Glomerular visceral epithelial cell (primary cell): ENCODE measurements at regions not wholly inside any gene's neighbourhood (a gene's known extent, or its start where the extent isn't known, plus 50 kb on each side); places are given as distances from the start of the nearest gene placed in this dataset.

Source experiments
- DNase-seq: peaks from one replicate; pipeline ENCODE4 v3.0.0-alpha.2; 2016; ENCODE audit errors: extremely low spot score

DNA sequence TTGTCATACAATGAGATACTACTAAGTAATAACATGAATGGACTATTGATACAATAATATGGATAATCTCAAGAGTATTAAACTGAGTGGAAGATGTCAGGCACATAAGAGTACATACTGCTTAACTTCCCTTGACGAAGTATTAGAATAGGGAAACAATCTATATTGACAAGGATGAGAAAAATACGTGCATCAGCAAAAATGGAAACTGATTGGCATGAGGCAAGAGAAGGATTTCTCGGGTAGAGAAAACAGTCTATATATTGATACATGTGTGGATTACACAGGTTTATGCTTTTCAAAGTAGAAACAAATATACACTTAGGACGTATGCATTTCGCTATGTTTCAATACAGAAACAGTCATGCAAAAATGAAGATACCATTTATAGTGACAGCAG, 57.4 kb downstream of the PRR20E start:
- DNase-seq: no peak

DNA sequence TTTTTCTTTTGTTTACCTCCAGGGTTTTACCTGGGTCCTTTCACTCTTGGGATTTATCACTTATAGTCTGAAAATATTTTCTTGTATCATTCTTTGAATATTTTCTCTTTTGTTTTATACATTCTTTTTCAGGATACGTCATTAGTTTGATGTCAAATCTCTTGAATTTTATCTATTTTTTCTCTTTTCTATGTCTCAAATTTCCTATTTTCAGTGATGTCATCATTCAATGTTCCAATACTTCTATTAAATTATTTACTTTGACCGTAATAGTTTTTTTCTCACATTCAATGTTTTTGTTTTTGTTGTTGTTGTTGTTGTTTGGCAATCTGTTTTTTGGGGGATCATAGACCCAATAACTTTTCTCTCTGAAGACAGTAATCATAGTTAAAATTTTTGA, 83.5 kb downstream of the PRR20E start:
- DNase-seq: no peak

DNA sequence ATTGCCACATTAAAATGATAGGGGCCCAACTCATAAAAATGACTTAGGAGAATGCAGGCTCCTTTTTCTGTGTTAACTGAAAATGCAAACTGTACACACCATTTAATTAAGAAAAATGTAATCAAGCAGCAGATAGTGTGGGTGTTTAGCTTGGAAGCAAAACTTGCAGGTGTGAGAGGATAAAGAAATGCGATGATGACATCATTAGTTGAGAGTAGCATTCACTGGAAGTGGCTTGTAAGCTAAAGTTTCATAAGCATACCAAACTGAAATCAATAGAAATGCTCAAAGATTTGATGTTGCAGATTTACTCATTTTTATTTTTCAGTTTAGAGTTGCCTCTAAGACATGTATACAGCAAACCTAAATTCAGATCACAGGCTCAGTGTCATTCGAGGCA, 86.6 kb downstream of the PRR20E start:
- DNase-seq: no peak

DNA sequence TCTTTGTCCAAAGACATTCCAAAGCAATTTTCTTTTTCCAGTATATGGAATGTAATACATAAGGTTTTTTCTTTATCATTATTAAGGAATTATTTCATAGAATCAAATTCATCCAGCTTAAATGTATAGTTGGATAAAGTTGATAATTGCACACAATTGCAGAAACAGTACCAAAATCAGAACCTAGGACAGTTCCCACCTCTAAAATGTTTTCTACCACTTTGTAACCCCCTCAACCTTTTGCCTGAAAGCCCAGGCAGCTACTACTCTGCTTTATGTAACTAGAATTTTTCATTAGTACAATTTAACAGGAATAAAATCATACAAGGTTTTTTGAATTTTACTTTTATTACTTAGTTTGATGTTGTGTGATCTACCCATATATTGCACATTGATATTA, 98.0 kb downstream of the PRR20E start:
- no peak for DNase-seq

DNA sequence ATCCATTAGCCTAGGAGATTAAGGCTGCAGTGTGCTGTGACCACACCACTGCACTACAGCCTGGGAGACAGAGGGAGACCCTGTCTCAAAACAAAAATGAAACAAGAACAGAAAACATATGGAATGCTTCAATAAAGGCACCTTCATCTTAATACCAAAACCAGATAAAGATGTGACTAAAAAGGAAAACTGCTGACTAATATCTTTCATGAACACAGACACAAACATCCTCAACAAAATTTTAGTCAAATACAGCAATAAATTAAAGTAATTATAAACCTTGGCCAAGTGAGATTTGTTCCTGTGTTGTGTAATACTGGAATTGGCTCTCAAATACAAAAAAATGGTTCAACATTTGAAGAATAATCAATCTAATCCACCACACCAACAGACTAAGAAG, 103.5 kb downstream of the PRR20E start:
- DNase-seq: no peak

DNA sequence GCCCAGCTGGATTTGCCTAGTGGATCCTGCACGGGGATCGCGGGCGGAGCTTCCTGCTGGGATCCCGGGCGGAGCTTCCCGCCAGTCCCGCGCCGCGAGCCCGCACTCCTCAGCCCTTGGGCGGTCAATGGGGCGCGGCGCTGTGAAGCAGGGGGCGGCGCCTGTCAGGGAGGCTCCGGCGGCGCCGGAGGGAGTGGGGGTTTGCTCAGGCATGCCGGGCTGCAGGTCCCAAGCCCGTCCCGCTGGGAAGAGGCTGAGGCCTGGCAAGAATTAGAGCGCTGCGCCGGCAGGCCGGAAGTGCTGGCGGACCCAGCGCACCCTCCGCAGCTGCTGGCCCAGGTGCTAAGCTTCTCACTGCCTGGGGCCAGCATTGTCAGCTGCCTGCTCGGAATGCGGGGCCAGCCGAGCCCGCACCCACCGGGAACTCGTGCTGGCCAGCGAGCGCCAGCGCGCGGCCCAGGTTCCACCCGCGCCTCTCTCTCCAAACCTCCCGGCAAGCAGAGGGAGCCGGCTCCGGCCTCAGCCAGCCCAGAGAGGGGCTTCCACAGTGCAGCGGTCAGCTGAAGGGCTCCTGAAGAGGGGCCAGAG, 119.6 kb downstream of the PRR20E start:
- no peak for DNase-seq

DNA sequence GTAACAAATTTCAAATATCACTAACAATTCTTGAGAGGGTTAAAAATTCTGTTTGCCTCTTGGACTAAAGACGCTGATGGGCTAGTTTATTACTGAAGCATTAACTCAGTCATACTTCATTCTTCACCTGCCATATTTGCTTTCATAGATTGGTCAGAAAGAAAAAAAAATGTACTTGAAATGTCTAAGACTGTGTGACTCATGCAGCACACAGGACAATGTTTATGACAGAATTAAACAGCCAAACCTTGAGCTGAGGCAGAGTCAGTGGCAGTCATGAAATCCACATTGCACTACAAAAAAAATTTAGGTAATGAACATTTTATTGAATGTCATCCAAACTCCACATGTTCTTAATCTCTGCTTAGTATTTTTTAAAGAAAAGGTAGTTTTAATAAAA, 135.6 kb downstream of the PRR20E start:
- no peak for DNase-seq

DNA sequence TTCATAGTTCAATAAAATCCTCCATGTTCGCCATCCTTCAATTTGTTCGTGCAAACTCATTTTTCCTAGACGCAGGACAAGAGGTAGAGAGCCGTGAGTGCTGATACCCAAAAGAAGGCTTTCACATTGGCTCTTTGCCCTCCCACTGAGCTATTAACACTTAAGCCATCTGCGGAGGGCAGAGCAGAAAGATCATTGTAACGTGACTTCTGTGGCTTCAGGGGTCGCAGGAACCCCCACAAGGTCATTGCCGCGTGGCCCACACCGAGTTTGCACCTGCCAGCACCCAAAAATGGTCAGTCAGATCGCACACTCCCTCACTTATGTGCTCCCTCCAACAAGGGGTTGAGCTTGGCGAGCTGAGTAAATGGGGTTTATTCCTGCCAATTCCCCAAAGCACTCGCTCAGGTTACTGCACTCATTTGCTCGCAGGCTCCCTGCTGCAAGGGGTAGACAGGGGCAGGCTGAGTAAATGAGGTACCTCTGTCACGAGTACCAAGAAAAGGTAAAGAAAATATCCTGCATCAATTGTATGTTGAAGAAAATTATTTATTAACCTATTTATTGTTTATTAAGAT, 144.1 kb downstream of the PRR20E start:
- no peak for DNase-seq

DNA sequence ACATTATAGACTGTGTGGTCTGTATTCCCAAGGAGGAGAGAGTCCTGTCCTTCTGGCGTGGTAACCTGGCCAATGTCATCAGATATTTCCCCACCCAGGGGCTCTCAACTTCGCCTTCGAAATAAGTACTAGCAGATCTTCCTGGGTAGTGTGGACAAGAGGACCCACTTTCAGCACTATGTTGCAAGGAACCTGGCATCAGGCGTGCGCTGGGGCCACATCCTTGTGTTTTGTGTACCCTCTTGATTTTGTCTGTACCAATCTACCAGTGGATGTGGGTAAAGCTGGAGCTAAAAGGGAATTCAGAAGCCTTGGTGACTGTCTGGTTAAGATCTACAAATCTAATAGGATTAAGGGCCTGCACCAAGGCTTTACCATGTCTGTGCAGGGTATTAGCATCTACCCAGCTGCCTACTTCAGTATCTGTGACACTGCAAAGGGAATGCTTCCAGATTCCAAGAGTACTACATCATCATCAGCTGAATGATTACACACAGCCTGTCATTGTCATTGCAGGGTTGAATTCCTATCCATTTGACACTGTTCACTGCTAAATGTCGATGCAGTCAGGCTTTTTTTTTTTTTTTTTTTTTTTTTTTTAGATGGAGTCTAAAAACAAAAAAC, 148.0 kb downstream of the PRR20E start:
- DNase-seq: peak; percentile 34

DNA sequence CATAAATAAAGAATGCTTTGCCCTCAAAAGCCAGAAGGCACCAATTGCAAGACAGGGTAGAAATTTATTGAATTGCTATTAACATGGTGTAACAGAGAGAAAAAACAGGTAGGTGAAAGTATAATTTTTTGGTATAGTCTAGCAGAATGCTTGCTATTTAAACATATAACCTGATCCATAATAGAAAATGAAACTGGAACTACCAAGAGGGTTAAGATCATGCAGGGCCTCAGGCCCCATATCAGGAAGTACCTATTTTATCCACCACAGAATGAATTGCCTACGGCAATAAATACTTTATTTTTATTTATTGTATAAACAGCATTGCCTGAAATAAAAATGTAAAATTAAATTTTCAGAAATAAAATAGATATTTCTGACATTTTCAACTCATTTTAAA, 159.5 kb downstream of the PRR20E start:
- DNase-seq: no peak

DNA sequence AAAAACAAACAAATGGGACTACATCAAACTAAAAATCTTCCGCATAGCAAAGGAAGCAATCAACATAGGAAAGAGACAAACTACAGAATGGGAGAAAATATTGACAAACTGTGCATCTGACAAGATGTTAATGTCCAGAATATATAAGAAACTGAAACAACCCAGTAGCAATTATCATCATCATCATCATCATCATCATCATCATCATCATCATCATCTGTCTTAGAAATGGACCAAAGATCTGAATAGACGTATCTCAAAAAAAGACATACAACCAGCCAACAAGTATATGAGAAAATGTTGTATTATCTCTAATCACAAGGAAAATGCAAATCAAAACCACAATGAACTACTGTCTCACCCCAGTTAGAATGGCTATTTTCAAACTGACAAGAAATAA, 173.9 kb downstream of the PRR20E start:
- no peak for DNase-seq

DNA sequence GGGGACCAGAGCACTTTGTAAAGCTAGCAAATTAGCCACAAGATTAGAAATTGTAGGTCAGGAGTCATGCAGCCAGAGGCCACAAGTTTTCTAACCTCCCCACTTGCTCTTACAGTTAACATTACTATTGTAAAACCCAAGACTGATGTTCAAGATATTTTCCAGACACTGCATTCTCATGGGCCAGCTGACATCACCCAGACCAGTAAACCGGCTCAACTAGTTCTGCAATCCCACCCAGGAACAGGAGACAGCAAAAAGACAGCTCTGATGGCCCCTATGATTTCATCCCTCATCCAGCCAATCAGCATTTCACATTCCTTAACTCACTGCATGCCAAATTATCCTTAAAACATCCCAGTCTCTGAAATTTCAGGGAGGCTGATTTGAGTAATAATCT, 178.5 kb downstream of the PRR20E start:
- DNase-seq: no peak

DNA sequence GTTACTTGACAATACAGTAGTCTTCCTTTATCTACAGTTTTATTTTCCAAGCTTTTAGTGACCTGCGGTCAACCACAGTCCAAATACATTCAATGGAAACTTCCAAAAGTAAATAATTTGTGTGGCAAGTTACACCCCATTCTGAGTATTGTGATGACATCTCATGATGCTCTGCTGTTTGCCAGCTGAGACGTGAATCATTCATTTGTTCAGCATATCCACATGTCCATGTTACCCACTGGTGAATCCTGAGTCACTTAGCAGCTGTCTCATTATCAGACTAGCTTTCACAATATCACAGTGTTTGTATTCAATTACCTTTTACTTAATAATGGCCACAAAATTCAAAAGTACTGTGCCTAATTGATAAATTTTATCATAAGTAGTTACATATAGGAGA, 179.8 kb downstream of the PRR20E start:
- no peak for DNase-seq

DNA sequence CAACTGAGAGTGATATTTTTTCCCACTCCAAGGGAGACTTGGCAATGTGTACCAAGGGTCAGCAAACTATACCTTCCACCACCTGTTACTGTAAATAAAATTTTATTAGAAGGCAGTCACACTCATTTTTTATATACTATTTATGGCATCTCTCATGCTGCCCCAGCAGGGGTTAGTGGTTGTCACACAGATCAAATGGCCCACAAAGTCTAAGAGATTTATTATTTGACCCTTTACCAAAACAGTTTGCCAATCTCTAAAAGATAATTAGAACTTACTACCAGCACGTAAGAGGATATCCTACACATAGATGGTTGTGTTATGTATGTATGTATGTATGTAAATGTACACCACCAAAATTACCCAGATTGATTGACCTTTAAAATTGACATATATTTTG, 185.1 kb downstream of the PRR20E start:
- DNase-seq: no peak

DNA sequence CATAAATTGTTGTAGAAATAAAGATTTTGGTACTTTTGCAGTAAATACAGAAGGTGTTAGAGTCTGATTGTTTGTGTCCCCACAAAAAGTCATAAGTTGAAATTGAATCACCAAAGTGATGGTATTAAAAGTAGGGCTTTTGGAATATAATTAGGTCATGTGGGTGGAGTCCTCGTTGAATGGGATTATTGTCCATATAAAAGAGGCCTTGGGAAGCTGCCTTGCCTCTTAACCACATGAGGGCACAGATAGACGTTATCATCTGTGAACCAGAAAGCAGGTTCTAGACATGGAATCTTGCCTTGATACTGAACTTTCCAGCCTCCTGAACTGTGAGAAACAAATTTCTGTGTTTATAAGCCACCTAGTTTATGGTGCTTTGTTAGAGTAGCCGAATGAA, 186.8 kb downstream of the PRR20E start:
- no peak for DNase-seq

DNA sequence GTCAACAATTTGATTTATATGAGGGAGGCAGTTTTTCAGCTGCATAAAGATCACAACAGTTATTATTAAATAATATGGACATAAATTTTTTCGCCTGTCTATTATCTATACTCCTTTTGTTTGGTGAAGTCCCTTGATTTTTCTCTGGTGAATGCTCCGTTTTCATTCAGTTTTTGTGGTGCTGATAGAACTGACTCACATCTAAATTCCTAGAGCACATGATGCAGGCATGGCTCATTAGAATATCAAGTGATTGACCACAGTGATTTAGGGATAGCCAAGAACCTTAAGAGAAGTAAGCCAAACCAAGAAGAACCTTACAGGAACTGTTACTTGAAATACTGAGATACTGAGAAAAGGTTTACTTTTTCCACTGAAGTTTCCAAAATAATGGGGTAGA, 208.9 kb downstream of the PRR20E start:
- DNase-seq: no peak

DNA sequence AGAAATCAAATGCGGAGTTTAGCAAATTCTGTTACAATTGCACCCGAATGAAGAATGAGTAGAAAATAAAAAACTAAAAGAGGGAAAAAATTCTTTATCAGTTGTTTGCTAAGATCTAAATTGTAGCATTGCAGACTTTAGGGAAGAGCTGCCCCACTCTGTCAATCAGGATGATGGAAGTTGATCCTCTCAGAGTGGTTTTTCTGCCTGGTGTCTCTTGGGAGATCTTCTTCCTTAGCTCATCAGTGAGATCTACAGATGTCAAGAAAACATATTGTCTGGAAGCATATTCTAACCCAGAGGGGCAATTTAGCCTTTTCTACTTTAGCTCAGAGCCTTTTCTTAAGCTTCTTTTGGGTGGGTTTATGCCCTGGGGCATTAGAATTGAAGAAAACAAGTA, 223.2 kb upstream of the PCDH17 start:
- DNase-seq: no peak

DNA sequence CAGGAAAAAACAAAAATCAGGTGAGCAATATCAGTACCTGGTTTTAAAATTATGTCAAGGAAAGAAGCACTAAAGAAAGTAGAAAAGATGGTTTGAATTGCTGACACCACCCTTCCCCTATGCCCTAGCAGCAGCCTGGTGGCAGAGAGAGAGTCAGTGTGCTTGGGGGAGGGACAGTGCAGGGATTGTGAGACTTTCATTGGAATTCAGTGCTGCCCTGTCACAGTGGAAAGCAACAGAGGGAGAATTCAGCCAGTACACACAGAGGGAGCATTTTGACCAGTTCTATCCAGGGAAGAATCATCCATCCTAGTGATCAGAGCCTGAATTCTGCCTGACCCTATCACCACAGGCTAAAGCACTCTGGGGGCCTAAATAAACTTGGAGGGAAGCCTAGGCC, 222.4 kb upstream of the PCDH17 start:
- DNase-seq: no peak

DNA sequence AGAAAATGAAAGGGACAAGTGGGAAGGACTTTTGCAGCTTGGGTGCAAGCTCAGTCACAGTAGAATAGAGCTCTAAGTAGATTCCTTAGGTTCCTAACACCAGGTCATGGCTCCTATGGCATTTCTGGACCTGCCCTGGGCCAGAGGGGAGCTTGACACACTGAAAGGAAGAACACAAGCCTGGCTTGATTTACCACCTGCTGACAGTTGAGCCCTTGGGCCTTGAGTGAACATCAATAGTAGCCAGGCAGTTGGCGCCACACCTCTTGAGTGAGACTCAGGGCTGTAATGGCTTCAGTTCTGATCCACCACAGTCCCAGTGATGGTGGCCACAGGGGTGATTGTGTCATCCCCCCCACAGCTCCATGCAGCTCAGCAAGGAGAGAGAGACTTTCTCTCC, 221.9 kb upstream of the PCDH17 start:
- DNase-seq: no peak

DNA sequence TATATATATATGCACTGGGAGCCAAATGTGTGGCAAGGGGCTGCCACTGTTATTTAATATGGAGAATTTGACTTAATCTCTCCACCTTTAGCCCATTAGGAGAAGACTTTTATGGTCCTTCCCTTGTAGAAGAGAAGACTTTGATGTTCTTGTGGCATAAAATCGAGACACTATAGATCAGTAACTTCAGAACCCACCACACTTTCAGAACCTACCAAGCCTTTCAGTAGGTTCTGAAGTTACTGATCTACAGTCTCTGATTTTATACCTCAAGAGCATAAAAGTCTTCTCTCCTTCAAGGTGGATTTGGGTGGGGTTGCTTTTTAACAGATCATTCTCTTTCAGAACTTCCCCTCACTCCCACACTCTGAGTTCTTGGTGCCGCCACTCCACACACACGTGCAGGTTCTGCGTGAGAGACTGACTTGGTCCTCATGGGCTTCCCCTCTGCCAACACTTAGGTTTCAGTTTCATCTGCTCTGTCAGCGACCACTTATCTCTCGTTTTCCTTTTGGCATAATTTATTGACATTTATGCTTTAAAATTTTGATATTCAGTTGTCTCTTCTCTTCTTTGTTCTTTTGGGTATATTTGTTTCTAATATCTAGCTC, 213.4 kb upstream of the PCDH17 start:
- no peak for DNase-seq

DNA sequence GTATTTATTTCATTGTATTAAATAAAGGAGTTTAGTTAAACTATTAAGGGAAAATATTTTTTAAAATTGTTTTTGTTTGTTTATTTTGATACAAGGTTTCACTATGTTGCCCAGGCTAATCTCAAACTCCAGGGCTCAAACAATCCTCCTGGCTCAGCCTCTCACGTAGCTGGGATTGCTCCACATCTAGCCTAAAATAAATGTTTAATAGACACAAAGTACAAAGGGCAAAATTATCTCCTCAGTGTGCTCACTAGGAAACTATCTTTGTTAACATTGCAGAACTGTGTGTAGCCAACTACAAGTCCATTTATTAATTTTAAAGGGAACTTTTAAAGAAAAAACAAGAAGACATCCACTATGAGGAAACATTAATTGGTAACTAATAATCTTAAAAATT, 207.2 kb upstream of the PCDH17 start:
- DNase-seq: no peak

DNA sequence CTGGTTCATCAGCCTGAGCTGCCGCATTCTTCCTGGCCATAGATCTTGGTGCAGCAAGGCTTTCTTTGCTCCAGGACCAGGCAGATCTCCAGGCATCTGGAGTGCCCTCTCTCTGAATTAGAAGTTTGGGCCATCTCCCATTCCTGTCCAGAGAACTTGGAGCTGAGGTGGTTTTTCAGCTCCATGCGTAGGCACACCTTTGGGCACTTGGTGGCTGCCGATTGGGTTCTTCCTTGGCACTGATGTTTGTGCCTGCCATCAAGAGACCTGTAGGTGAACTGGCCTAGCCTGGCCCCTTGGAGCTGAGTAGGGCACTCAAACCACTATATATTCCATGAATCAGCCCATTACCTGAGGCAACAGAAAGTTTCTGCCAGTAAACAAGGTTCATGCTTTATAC, 206.0 kb upstream of the PCDH17 start:
- DNase-seq: no peak

DNA sequence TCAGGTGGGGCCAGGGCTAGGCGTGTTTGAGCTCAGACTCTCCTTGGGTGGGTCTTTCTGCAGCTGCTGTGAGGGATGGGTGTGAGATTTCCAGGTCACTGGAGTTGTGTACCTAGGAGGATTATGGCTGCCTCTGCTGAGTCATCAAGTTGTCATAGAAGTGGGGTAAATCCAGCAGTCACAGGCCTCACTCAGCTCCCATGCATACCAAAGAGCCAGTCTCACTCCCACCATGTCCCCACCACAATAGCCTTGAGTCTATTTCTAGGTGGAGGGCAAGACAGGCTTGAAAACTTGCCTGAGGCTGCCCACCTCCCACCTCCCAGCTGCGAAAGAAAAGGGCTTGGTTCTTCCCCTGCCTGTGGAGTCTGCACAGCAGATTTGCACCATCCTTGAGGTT, 194.0 kb upstream of the PCDH17 start:
- peak; percentile 20 for DNase-seq

DNA sequence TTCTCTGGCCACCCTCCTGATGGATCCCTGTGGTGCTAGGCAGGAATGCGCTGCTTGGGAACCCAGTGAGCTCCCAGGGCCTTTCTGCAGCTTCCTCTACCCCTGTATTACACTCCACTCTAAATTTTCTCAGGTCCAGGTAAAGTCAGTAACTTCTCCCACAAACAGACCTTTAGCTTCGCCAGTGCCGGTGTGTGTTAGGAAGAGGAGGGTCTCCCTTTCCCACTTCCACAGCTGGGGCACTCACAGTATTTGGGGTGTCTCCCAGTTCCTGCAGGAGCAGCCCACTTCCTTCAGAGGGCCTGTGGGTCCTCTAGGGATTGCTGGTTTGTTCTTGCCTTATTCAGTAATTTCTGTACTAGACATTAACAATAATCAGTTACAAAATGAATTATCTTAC, 193.5 kb upstream of the PCDH17 start:
- DNase-seq: no peak
